GM23338 (cell line): ENCODE measurements at regions not wholly inside any gene's neighbourhood (a gene's known extent, or its start where the extent isn't known, plus 50 kb on each side); places are given as distances from the start of the nearest gene placed in this dataset.
A peak's percentile ranks its signal among the peaks of the same experiment; 100 is the strongest.

Experiments used
- ATAC-seq: fragments of 200-7000 bp; cut with Tn5 transposase; 3 replicates; pipeline ENCODE4 v1.9.1; 2020
- DNase-seq: peaks from one replicate; pipeline ENCODE4 v3.0.0-alpha.2; 2015; ENCODE audit warnings: low spot score
- H2AFZ ChIP-seq: fragments of 200-600 bp; sonication (generic); 2 replicates; pipeline ENCODE4 v1.8.0; 2016; ENCODE audit warnings: antibody characterized with exemption, mild to moderate bottlenecking, moderate library complexity
- H3F3A ChIP-seq: fragments of 200-600 bp; sonication (generic); replicated peaks from 2 replicates; pipeline ENCODE4 v1.8.0; 2017; ENCODE audit warnings: antibody characterized with exemption, mixed run types, low read depth
- H3K27ac ChIP-seq: fragments of 200-600 bp; sonication (generic); 2 replicates; pipeline ENCODE4 v1.6.1; 2016; ENCODE audit warnings: low read depth
- H3K27me3 ChIP-seq: fragments of 200-600 bp; sonication (generic); 2 replicates; pipeline ENCODE4 v1.8.0; 2016; ENCODE audit warnings: mild to moderate bottlenecking, mixed run types, moderate library complexity; ENCODE audit not compliant: insufficient read depth
- H3K36me3 ChIP-seq: fragments of 200-600 bp; sonication (generic); 2 replicates; pipeline ENCODE4 v1.8.0; 2016; ENCODE audit warnings: mild to moderate bottlenecking; ENCODE audit not compliant: insufficient read depth
- H3K4me1 ChIP-seq: fragments of 200-600 bp; sonication (generic); 2 replicates; pipeline ENCODE4 v1.8.0; 2016; ENCODE audit warnings: mild to moderate bottlenecking, moderate library complexity; ENCODE audit not compliant: insufficient read depth
- H3K4me2 ChIP-seq: fragments of 200-600 bp; sonication (generic); 2 replicates; pipeline ENCODE4 v1.7.1; 2017; ENCODE audit warnings: mixed run types
- H3K4me3 ChIP-seq: fragments of 200-600 bp; sonication (generic); 2 replicates; pipeline ENCODE4 v1.6.1; 2016; ENCODE audit warnings: mixed run types
- H3K79me2 ChIP-seq: fragments of 200-600 bp; sonication (generic); replicated peaks from 2 replicates; pipeline ENCODE4 v1.8.0; 2017; ENCODE audit warnings: mild to moderate bottlenecking; ENCODE audit not compliant: insufficient read depth
- H3K9me2 ChIP-seq: fragments of 200-600 bp; sonication (generic); 2 replicates; pipeline ENCODE4 v1.8.0; 2017; ENCODE audit not compliant: insufficient read depth
- H4K20me1 ChIP-seq: fragments of 200-600 bp; sonication (generic); replicated peaks from 2 replicates; pipeline ENCODE4 v1.8.0; 2017; ENCODE audit warnings: mild to moderate bottlenecking; ENCODE audit not compliant: insufficient read depth
- H3K27ac Mint-ChIP-seq: 2 replicates; pipeline ENCODE4 v1.8.0; 2020; ENCODE audit warnings: inconsistent platforms, mild to moderate bottlenecking, moderate library complexity, mixed read lengths
- H3K27me3 Mint-ChIP-seq: 3 replicates; pipeline ENCODE4 v1.8.0; 2022; ENCODE audit warnings: low read depth, mild to moderate bottlenecking, moderate library complexity, mixed read lengths, inconsistent platforms; ENCODE audit not compliant: insufficient read depth, poor library complexity
- H3K36me3 Mint-ChIP-seq: 3 replicates; pipeline ENCODE4 v1.8.0; 2021; ENCODE audit warnings: low read depth, mild to moderate bottlenecking, inconsistent platforms, moderate library complexity, mixed read lengths
- H3K4me1 Mint-ChIP-seq: 3 replicates; pipeline ENCODE4 v1.8.0; 2020; ENCODE audit warnings: mild to moderate bottlenecking, inconsistent platforms, mixed read lengths
- H3K4me3 Mint-ChIP-seq: 3 replicates; pipeline ENCODE4 v1.8.0; 2021; ENCODE audit warnings: moderate library complexity, mild to moderate bottlenecking, inconsistent platforms, mixed read lengths
- H3K9me3 Mint-ChIP-seq: 3 replicates; pipeline ENCODE4 v1.8.0; 2020; ENCODE audit warnings: moderate library complexity, mild to moderate bottlenecking, inconsistent platforms, mixed read lengths
- EZH2 ChIP-seq: fragments of 200-600 bp; sonication (generic); IDR thresholded peaks from one replicate; pipeline ENCODE4 v1.8.0; 2017; ENCODE audit warnings: antibody characterized with exemption, mild to moderate bottlenecking, low read depth; ENCODE audit not compliant: unreplicated experiment
- EZH2phosphoT487 ChIP-seq: fragments of 200-600 bp; sonication (generic); IDR thresholded peaks from one replicate; pipeline ENCODE4 v1.8.1; 2018; ENCODE audit warnings: antibody characterized with exemption; ENCODE audit not compliant: unreplicated experiment
- NANOG ChIP-seq: IDR thresholded peaks from 2 replicates; pipeline ENCODE4 v1.6.1; 2016; ENCODE audit warnings: antibody characterized with exemption, borderline replicate concordance
- STAT1 ChIP-seq: IDR thresholded peaks from one replicate; pipeline ENCODE4 v1.6.1; 2016; ENCODE audit warnings: antibody characterized with exemption; ENCODE audit not compliant: unreplicated experiment
- ZNF114 ChIP-seq: fragments of 250-450 bp; sonication (Bioruptor Pico); IDR thresholded peaks from 2 replicates; pipeline ENCODE4 v1.5.0; 2020; ENCODE audit warnings: mild to moderate bottlenecking, moderate library complexity
- ZNF331 ChIP-seq: fragments of 250-450 bp; sonication (Bioruptor Pico); IDR thresholded peaks from 2 replicates; pipeline ENCODE4 v1.5.0; 2020; ENCODE audit warnings: low read depth, mild to moderate bottlenecking, moderate library complexity
- TF ChIP-seq, protein P1 (sequence below): fragments of 250-450 bp; sonication (Bioruptor Pico); IDR thresholded peaks from 2 replicates; pipeline ENCODE4 v1.5.0; 2020; ENCODE audit warnings: mild to moderate bottlenecking, moderate library complexity
- TF ChIP-seq, protein P2 (sequence below), 2 experiments: fragments of 200-600 bp in 1 of 2; sonication (generic) in 1 of 2; conservative IDR thresholded peaks; 2 replicates each; pipeline versions ENCODE4 v1.5.1 to v1.6.1; 2016 to 2017; ENCODE audit warnings: antibody characterized with exemption in 2 of 2, low read depth in 2 of 2, mild to moderate bottlenecking in 2 of 2, moderate library complexity in 1 of 2
- TF ChIP-seq, protein P3 (sequence below): IDR thresholded peaks from one replicate; pipeline ENCODE4 v1.6.1; 2018; ENCODE audit warnings: antibody characterized with exemption; ENCODE audit not compliant: unreplicated experiment

DNA sequence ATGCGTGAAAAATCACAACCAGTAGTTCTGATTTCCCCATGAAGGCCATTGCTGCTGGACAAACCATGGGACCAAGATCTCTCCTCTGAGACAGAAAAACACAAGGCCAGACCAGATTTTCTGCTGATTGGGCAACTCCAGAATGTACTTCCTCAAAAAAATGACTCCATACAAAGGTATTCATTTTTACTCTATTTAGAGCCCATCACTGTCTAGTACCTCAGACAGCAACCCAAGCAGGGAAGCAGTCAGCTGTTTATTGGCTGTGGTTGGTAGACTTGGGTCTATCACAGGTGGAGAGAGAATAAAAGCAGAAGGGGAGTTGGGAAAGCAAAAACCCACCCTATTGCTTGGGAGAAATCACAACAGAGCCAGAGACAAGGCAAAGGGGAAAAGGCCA lies 219.9 kb downstream of the PIK3C3 start:
- no peak overlapping the region for H2AFZ ChIP-seq
- peak; percentile 39; the same call in 2 of the 3 replicates for ATAC-seq
- no peak overlapping the region for H3K4me2 ChIP-seq
- H3K9me2 ChIP-seq = no peaks in the 10 kb centered on the region
- Mint-ChIP-seq H3K4me3 (no peak overlapping the region), H3K9me3 (no peaks in the 10 kb centered on the region), H3K36me3 (no peaks in the 10 kb centered on the region), H3K27me3 (peaks cover 5% of the 10 kb centered on the region), H3K27ac (no peak overlapping the region), H3K4me1 (no peaks in the 10 kb centered on the region)
- no peak overlapping the region for H3K4me3 ChIP-seq
- no peaks in the 10 kb centered on the region for H3K27me3 ChIP-seq
- H3K4me1 ChIP-seq = no peaks in the 10 kb centered on the region
- no peaks in the 10 kb centered on the region for H3F3A ChIP-seq
- DNase-seq = peak; percentile 19
- H3K27ac ChIP-seq = no peak overlapping the region
- no peaks in the 10 kb centered on the region for H3K79me2 ChIP-seq
- H4K20me1 ChIP-seq = no peaks in the 10 kb centered on the region
- TF ChIP-seq, protein P1, sequence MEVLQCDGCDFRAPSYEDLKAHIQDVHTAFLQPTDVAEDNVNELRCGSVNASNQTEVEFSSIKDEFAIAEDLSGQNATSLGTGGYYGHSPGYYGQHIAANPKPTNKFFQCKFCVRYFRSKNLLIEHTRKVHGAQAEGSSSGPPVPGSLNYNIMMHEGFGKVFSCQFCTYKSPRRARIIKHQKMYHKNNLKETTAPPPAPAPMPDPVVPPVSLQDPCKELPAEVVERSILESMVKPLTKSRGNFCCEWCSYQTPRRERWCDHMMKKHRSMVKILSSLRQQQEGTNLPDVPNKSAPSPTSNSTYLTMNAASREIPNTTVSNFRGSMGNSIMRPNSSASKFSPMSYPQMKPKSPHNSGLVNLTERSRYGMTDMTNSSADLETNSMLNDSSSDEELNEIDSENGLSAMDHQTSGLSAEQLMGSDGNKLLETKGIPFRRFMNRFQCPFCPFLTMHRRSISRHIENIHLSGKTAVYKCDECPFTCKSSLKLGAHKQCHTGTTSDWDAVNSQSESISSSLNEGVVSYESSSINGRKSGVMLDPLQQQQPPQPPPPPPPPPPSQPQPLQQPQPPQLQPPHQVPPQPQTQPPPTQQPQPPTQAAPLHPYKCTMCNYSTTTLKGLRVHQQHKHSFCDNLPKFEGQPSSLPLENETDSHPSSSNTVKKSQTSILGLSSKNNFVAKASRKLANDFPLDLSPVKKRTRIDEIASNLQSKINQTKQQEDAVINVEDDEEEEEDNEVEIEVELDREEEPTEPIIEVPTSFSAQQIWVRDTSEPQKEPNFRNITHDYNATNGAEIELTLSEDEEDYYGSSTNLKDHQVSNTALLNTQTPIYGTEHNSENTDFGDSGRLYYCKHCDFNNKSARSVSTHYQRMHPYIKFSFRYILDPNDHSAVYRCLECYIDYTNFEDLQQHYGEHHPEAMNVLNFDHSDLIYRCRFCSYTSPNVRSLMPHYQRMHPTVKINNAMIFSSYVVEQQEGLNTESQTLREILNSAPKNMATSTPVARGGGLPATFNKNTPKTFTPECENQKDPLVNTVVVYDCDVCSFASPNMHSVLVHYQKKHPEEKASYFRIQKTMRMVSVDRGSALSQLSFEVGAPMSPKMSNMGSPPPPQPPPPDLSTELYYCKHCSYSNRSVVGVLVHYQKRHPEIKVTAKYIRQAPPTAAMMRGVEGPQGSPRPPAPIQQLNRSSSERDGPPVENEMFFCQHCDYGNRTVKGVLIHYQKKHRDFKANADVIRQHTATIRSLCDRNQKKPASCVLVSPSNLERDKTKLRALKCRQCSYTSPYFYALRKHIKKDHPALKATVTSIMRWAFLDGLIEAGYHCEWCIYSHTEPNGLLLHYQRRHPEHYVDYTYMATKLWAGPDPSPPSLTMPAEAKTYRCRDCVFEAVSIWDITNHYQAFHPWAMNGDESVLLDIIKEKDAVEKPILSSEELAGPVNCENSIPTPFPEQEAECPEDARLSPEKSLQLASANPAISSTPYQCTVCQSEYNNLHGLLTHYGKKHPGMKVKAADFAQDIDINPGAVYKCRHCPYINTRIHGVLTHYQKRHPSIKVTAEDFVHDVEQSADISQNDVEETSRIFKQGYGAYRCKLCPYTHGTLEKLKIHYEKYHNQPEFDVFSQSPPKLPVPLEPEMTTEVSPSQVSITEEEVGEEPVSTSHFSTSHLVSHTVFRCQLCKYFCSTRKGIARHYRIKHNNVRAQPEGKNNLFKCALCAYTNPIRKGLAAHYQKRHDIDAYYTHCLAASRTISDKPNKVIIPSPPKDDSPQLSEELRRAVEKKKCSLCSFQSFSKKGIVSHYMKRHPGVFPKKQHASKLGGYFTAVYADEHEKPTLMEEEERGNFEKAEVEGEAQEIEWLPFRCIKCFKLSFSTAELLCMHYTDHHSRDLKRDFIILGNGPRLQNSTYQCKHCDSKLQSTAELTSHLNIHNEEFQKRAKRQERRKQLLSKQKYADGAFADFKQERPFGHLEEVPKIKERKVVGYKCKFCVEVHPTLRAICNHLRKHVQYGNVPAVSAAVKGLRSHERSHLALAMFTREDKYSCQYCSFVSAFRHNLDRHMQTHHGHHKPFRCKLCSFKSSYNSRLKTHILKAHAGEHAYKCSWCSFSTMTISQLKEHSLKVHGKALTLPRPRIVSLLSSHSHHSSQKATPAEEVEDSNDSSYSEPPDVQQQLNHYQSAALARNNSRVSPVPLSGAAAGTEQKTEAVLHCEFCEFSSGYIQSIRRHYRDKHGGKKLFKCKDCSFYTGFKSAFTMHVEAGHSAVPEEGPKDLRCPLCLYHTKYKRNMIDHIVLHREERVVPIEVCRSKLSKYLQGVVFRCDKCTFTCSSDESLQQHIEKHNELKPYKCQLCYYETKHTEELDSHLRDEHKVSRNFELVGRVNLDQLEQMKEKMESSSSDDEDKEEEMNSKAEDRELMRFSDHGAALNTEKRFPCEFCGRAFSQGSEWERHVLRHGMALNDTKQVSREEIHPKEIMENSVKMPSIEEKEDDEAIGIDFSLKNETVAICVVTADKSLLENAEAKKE = no peak
- TF ChIP-seq ZNF331 (CRISPR knock-in tag) (no peak), STAT1 (no peak), ZNF114 (CRISPR knock-in tag) (no peak), NANOG (no peak), EZH2 (no peak), EZH2phosphoT487 (no peak)
- TF ChIP-seq, protein P2, sequence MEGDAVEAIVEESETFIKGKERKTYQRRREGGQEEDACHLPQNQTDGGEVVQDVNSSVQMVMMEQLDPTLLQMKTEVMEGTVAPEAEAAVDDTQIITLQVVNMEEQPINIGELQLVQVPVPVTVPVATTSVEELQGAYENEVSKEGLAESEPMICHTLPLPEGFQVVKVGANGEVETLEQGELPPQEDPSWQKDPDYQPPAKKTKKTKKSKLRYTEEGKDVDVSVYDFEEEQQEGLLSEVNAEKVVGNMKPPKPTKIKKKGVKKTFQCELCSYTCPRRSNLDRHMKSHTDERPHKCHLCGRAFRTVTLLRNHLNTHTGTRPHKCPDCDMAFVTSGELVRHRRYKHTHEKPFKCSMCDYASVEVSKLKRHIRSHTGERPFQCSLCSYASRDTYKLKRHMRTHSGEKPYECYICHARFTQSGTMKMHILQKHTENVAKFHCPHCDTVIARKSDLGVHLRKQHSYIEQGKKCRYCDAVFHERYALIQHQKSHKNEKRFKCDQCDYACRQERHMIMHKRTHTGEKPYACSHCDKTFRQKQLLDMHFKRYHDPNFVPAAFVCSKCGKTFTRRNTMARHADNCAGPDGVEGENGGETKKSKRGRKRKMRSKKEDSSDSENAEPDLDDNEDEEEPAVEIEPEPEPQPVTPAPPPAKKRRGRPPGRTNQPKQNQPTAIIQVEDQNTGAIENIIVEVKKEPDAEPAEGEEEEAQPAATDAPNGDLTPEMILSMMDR (conservative IDR thresholded peaks at IDR 0.05; ENCODE audit: low read depth in 2 of 2) = no peak
- TF ChIP-seq, protein P3, sequence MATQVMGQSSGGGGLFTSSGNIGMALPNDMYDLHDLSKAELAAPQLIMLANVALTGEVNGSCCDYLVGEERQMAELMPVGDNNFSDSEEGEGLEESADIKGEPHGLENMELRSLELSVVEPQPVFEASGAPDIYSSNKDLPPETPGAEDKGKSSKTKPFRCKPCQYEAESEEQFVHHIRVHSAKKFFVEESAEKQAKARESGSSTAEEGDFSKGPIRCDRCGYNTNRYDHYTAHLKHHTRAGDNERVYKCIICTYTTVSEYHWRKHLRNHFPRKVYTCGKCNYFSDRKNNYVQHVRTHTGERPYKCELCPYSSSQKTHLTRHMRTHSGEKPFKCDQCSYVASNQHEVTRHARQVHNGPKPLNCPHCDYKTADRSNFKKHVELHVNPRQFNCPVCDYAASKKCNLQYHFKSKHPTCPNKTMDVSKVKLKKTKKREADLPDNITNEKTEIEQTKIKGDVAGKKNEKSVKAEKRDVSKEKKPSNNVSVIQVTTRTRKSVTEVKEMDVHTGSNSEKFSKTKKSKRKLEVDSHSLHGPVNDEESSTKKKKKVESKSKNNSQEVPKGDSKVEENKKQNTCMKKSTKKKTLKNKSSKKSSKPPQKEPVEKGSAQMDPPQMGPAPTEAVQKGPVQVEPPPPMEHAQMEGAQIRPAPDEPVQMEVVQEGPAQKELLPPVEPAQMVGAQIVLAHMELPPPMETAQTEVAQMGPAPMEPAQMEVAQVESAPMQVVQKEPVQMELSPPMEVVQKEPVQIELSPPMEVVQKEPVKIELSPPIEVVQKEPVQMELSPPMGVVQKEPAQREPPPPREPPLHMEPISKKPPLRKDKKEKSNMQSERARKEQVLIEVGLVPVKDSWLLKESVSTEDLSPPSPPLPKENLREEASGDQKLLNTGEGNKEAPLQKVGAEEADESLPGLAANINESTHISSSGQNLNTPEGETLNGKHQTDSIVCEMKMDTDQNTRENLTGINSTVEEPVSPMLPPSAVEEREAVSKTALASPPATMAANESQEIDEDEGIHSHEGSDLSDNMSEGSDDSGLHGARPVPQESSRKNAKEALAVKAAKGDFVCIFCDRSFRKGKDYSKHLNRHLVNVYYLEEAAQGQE = peak; percentile 77
- H3K36me3 ChIP-seq = no peaks in the 10 kb centered on the region
